Gastroesophageal sphincter (tissue), 4 donors: ENCODE measurements at regions not wholly inside any gene's neighbourhood (a gene's known extent, or its start where the extent isn't known, plus 50 kb on each side); places are given as distances from the start of the nearest gene placed in this dataset.

Experiments
- ATAC-seq: fragments of 150-250 bp; one replicate; pipeline ENCODE4 v1.9.1; 2016; ENCODE audit warnings: mild to moderate bottlenecking, moderate library complexity
- H3K27ac ChIP-seq, 4 donors: fragments of 200-600 bp; sonication (generic) in 3 of 4; 1 replicate in 3 of 4; 2 replicates in 1 of 4; pipeline ENCODE4 v1.5.1; 2016 to 2019
- H3K27me3 ChIP-seq: fragments of 200-600 bp; sonication (generic); one replicate; pipeline ENCODE4 v1.5.1; 2019
- H3K36me3 ChIP-seq, 2 donors: fragments of 200-600 bp; sonication (generic); one replicate each; pipeline ENCODE4 v1.5.1; 2019; ENCODE audit warnings: control low read depth in 1 of 2
- H3K4me1 ChIP-seq, 3 donors: fragments of 200-600 bp; sonication (generic); 1 replicate in 2 of 3; 2 replicates in 1 of 3; pipeline ENCODE4 v1.5.1; 2016 to 2019; ENCODE audit warnings: control low read depth in 2 of 3
- H3K4me3 ChIP-seq, 2 donors: fragments of 200-600 bp; sonication (generic); one replicate each; pipeline ENCODE4 v1.5.1; 2019; ENCODE audit warnings: mild to moderate bottlenecking in 1 of 2, moderate library complexity in 1 of 2
- H3K9me3 ChIP-seq, 3 donors: fragments of 200-600 bp; sonication (generic); one replicate each; pipeline ENCODE4 v1.5.1; 2017 to 2019; ENCODE audit warnings: control low read depth in 2 of 3
- EP300 ChIP-seq: sonication (generic); formaldehyde crosslinking; IDR thresholded peaks from one replicate; pipeline ENCODE4 v1.6.1; 2017; ENCODE audit warnings: antibody characterized with exemption, mild to moderate bottlenecking
- POLR2A ChIP-seq, 2 donors: fragments of 450-650 bp; IDR thresholded peaks; one replicate each; pipeline ENCODE4 v1.6.1; 2017; ENCODE audit warnings: antibody characterized with exemption in 2 of 2, mild to moderate bottlenecking in 2 of 2, moderate library complexity in 1 of 2
- POLR2AphosphoS5 ChIP-seq: sonication (generic); formaldehyde crosslinking; IDR thresholded peaks from one replicate; pipeline ENCODE4 v1.6.1; 2017; ENCODE audit warnings: antibody characterized with exemption
- WGBS, 2 donors: methylation state at CpG; one replicate each; pipeline ENCODE4 v1.1.5; 2018; ENCODE audit warnings: low coverage in 1 of 2; 5-methylcytosine and 5-hydroxymethylcytosine counted together
- TF ChIP-seq, protein P1 (sequence below), 4 experiments: fragments of 200-600 bp in 2 of 4; fragments of 450-650 bp in 2 of 4; sonication (generic) in 1 of 4; IDR thresholded peaks; one replicate each; pipeline ENCODE4 v1.5.1; 2017 to 2019; ENCODE audit warnings: antibody characterized with exemption in 4 of 4, mild to moderate bottlenecking in 2 of 4, moderate library complexity in 2 of 4

DNA sequence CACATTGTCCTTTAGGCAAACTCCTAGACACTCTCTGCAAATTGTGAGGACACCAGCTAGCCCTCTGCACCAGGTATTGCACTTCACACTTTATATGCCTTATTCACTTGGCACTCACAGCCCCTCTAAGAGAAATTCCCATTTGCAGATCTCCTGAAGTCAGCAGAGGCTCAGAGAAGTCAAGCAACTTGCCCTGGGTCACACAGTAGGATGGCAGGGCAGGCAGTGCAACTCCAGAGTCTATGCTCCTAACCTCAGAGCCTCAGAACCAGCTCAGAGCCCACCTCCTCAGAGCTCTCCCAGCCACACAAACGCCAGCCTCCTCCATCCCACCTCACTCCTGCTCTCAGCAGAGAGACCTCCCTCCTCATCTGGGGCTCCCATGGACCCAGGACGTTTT is 52.4 kb upstream of the BLCAP start:
- H3K27me3 ChIP-seq = peaks cover 66% of the 10 kb centered on the region
- 8% methylated on average over 2 of the region's 2 CpGs; no CpG with 5 or more reads in 1 of the 2 donors for WGBS, 2 donors
- no peak for ATAC-seq
- TF ChIP-seq, protein P1, sequence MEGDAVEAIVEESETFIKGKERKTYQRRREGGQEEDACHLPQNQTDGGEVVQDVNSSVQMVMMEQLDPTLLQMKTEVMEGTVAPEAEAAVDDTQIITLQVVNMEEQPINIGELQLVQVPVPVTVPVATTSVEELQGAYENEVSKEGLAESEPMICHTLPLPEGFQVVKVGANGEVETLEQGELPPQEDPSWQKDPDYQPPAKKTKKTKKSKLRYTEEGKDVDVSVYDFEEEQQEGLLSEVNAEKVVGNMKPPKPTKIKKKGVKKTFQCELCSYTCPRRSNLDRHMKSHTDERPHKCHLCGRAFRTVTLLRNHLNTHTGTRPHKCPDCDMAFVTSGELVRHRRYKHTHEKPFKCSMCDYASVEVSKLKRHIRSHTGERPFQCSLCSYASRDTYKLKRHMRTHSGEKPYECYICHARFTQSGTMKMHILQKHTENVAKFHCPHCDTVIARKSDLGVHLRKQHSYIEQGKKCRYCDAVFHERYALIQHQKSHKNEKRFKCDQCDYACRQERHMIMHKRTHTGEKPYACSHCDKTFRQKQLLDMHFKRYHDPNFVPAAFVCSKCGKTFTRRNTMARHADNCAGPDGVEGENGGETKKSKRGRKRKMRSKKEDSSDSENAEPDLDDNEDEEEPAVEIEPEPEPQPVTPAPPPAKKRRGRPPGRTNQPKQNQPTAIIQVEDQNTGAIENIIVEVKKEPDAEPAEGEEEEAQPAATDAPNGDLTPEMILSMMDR (IDR thresholded peaks at IDR 0.05) = no peak
- TF ChIP-seq POLR2A (IDR thresholded peaks at IDR 0.05) = no peak
- no peak for TF ChIP-seq POLR2AphosphoS5
- no peak for TF ChIP-seq EP300
- H3K36me3 ChIP-seq = no peaks in the 10 kb centered on the region
- no peak overlapping the region for H3K4me3 ChIP-seq
- H3K27ac ChIP-seq = no peak overlapping the region
- H3K4me1 ChIP-seq = no peaks in the 10 kb centered on the region
- H3K9me3 ChIP-seq = no peaks in the 10 kb centered on the region

DNA sequence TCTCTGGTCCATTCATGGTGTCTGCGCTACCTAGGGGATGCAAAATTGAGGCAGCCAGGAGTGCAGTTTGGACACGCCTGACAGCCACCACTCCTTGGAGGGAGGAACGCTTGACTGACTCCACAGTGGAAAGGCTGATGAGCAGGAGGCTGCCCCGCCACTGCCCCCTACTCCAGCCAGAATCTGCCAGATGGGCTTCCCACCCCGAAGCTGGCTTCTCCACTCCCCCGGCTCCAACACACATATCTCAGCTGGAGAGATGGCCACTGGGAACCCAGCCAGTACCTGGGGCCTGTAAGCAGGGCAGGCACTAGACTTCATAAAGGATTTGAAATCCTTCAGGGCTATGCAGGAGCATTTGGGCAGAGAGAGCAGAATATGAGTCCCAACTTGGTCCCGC is 51.4 kb upstream of the BLCAP start:
- WGBS, 2 donors = 62 to 96% methylated on average over 4 of the region's 7 CpGs
- Histone ChIP-seq H3K9me3 (no peaks in the 10 kb centered on the region), H3K4me1 (no peaks in the 10 kb centered on the region), H3K27ac (no peak overlapping the region), H3K4me3 (no peak overlapping the region), H3K36me3 (no peaks in the 10 kb centered on the region), H3K27me3 (peaks cover 65% of the 10 kb centered on the region)
- TF ChIP-seq EP300 (no peak), POLR2A (IDR thresholded peaks at IDR 0.05) (no peak), POLR2AphosphoS5 (no peak)
- TF ChIP-seq, protein P1 (IDR thresholded peaks at IDR 0.05) = no peak
- ATAC-seq = no peak

DNA sequence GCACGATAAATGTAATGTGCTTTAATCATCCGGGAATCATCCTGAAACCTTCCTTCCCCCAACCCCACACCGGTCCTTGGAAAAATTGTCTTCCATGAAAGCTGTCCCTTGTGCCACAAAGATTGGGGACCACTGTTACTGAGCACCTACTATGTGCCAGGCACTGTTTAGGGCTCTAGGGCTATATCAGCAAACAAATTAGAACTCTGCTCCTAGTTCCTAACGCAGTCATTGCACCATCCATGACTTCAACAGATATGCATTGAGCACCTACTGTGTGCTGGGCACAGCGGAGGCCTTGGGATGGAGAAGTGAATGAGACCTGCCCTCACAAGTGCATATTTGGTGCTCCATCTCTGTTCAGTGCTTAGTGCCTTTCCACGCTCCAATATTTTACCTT is 50.3 kb upstream of the BLCAP start:
- TF ChIP-seq, protein P1 (IDR thresholded peaks at IDR 0.05) = no peak
- no peak for TF ChIP-seq POLR2A (IDR thresholded peaks at IDR 0.05)

More for the DNA sequence above, 50.3 kb upstream of the BLCAP start:
- 71 to 85% methylated on average over 5 of the region's 6 CpGs for WGBS, 2 donors
- Histone ChIP-seq H3K36me3 (no peaks in the 10 kb centered on the region), H3K9me3 (no peaks in the 10 kb centered on the region), H3K4me3 (no peak overlapping the region), H3K27me3 (peaks cover 67% of the 10 kb centered on the region), H3K27ac (no peak overlapping the region), H3K4me1 (no peaks in the 10 kb centered on the region)
- ATAC-seq = no peak
